HG03039 (cell line): ENCODE measurements at regions not wholly inside any gene's neighbourhood (a gene's known extent, or its start where the extent isn't known, plus 50 kb on each side); places are given as distances from the start of the nearest gene placed in this dataset.
"Not testable (repeated sequence)": the region's sequence is repeated elsewhere in the genome, so short reads cannot be mapped to it uniquely, and the experiment has no call there.

Experiments used
- ATAC-seq: cut with Tn5 transposase; IDR thresholded peaks from one replicate; pipeline ENCODE4 v1.9.1; 2021; ENCODE audit warnings: mild to moderate bottlenecking, moderate library complexity; ENCODE audit not compliant: unreplicated experiment

DNA sequence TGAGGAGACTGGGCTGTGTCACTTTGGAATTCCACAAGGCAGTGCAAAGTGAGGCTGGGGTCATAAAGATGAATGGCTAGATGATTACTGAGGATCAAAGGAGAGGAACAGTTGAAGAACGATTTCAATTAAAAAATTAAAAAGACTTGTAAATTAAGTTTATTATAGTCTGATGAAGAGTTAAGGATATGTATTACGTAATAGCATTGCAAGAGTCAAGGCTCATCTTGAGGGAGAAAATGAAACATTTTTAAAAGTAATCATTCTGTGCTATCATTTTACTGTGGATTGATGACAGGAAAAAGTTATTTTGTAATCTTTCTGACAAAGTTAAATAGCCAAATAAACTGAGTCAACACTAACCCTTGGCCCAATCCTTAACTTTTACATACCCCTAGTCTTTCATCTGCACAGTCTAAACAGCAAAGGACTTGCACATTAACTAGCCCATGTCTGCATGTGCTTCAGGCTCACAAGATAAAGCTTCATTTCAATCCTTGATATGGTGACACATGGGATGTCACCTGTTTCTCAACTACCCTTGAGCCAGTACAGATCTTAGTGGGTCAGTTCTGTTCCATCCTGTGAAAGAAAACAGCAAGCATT lies 465.5 kb upstream of the CTSO start:
- no peak for ATAC-seq

GRCh38 chr4:156414406-156414805 lies 460.7 kb upstream of the CTSO start:
- no peak for ATAC-seq

DNA sequence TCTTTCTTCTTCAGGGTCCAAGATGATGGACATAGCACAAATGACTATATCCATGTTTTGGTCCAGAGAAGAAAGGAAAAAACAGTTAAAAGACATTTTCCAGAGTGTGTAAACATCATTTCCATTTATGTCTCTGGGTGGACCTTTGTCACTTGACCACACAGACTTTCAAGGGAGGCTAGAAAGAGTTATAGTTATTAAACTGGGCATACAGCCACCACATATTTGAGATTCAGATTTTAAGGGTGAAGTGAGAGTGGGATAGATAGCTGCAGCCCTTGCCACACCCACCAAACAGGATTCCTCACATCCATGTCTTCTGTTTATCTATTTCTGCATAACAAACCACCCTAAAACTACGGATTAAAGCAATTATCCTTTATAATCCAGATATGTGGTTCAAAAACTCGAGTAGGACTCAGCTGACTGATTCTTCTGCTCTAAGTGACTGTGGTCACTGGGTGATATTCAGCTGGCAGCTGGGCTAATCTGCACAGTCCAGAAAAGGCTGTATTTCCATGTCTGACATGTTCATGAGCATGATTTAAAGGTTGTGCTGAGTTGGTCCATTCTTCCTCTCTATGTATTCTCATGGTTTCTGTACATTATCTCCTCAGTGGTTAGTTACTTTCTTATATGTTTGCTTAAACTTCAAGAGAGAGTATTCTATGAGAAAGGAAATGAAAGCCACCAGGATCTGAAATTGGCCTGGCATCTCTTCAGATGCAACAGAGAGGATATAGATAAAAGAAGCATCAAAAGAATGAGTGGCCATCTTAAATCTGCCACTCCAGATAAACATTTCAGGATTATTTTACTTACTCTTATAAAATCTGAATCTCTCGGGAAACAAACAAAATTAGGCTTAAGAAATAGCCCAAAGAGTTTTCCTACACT lies 459.8 kb upstream of the CTSO start:
- ATAC-seq, result no peak

GRCh38 chr4:156411531-156411930 lies 457.9 kb upstream of the CTSO start:
- no peak for ATAC-seq

DNA sequence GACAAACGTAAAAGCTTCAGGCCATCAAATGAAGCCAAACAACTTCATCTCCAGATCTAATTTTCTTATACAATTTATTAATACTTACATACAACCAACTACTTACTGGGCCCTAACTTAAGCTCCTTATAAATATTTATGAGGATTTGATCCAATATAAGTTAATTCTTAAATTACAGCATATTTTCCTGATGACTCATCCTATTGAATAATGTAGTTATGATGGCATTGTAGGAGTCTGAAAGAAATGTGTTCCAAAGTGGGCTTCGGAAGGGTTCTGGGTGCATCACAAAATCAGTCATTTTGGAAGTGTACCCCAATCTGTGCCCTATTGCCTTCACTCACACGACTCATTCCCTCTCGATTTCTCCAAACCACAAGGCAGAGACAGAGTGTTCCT lies 455.1 kb upstream of the CTSO start:
- no peak for ATAC-seq

DNA sequence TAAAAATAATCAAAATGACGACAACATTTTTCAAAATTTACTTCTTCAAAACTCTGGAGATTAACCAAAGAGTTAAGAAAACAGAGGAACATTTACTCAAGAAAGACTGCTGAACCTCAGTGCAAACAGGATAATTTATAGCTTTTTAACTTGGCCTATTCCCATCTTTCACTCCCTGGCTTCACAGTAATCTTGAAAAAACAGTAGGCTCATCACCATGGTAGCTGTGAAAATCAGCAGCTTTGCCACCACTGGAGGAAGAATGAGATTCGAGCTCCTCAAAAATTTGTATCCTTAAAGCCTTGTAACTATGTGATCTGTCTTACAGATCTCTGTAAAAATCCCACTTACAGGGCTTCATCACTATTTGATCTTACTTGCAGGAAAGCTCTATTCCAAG lies 447.7 kb upstream of the CTSO start:
- ATAC-seq, result no peak

- no peak for ATAC-seq
Measured at GRCh38 chr4:156396534-156396933, 442.9 kb upstream of the CTSO start.

DNA sequence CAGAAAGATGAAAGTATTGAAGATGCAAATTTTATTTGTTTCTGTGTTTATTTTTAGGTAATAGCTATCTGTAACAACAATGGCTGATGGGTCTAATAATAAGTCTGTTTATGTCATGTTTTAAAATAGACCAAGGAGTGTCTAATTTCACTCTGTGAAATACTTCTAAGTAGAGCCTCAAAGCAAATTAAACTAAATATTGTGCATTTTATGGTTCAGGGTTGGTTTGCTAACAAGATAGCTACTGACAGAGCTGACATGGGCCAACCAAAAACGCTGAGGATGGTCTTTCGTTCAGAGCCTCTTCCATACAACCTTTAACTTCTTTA lies 437.6 kb upstream of the CTSO start:
- ATAC-seq, result no peak

GRCh38 chr4:156390599-156391324 lies 437.1 kb upstream of the CTSO start:
- no peak for ATAC-seq

- ATAC-seq, result no peak
Measured at GRCh38 chr4:156388826-156389225, 435.2 kb upstream of the CTSO start.

GRCh38 chr4:156378033-156378665 lies 424.5 kb upstream of the CTSO start:
- ATAC-seq, result no peak

DNA sequence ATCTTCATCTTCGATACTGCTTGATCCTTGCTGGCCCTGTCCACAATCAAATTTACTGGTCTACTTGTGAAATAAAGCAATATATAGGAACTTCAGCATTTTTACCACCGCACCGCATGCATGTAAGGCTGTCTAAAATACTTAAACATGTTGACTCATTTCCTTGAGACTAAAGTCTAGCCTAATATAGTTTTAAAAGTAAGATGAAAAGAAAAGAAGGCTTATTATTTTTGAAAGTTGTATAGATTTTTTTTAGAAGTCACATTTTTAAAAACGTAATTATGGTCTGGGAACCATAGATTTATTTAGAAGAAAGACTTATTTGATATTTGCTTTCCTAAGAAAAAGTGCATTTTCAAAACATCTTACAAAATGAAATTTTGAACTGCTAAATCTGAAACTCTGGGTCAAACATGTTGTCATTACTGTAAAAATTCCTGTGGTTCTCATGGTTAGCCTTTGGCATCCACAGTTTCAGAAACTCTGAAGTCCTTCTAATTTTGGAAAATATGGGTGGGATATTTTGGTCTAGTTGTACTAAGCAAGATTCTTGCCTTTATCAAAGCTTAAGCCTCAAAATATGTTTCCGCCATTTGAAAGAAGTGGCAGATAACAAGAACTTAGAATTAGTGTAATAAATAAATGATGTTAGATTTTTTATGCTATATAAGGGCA lies 423.5 kb upstream of the CTSO start:
- ATAC-seq, result no peak

GRCh38 chr4:156374894-156375293 lies 421.2 kb upstream of the CTSO start:
- no peak for ATAC-seq

DNA sequence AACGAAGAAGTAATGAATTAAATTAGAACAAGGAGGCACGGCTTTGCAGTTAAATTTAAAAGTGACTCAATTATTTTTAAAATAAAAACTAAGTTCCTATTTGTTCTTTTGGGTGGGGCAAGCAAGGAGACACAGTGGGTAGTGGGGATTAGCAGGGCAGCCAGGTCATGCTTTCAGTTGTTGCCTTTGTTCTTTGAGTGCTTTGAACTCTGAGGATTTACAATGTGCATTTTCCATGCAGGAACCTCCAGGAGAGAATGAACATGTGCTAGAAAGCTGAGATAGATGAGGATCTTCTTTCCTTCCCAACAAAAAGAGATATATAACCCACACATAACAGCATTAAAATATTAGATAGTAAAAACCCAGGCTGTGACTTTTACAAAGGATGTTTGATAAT lies 420.4 kb upstream of the CTSO start:
- ATAC-seq, result no peak

GRCh38 chr4:156367502-156367901 lies 413.8 kb upstream of the CTSO start:
- ATAC-seq, result not testable (repeated sequence)

GRCh38 chr4:156362581-156362980 lies 408.9 kb upstream of the CTSO start:
- no peak for ATAC-seq

- no peak for ATAC-seq
Measured at GRCh38 chr4:156347412-156348075, 393.9 kb upstream of the CTSO start.

GRCh38 chr4:156346959-156347385 lies 393.3 kb upstream of the CTSO start:
- no peak for ATAC-seq

- no peak for ATAC-seq
Measured at GRCh38 chr4:156344397-156344796, 390.7 kb upstream of the CTSO start.

DNA sequence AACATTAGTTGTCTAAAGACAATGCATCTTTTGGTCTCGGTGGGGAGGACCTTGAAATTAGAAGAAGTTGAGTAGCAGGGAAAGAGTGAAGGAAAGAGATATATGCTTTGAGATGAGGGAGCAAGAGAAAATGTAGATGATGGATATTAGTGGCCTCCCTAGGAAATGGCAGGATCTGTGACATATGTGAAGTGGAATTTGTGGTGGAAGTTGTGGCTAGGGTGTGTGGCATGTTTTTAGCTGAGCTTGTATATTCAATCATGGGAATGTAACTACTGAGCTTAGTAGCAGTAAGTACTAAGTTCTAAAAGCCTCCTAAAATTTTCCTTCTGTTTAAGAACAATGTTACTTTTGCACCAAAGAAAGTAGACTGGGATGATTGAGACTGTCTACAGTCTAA lies 382.8 kb upstream of the CTSO start:
- ATAC-seq, result no peak
